ENCODE measurements at regions not wholly inside any gene's neighbourhood (a gene's known extent, or its start where the extent isn't known, plus 50 kb on each side); places are given as distances from the start of the nearest gene placed in this dataset.
"Not testable (repeated sequence)": the region's sequence is repeated elsewhere in the genome, so short reads cannot be mapped to it uniquely, and the experiment has no call there.

DNA sequence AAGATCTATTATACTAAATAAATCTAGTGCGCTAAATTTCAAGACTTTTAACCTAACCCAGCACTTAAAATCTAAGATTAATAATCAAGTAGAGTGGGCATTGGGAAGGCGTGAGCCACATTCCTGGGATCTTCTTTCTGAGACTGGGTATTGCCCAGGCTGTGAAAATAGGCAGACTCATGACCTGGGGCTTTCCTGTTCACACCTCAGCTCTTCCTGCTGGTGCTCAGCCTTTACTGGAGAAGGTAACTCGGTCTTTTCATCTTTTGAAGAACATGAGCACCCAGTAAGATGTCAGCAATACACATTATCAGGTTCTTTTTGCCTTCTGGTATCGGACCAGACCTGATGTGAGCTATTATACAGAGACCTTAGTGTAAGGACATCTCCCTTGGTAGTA lies 500.5 kb downstream of the PLCL1 start:
- DNase-seq = no peak
- Mint-ChIP-seq H3K27me3 (peaks cover 15% of the 10 kb centered on the region), H3K4me3 (no peak overlapping the region), H3K9me3 (no peaks in the 10 kb centered on the region), H3K36me3 (no peaks in the 10 kb centered on the region), H3K27ac (no peak overlapping the region), H3K4me1 (no peaks in the 10 kb centered on the region)
- CTCF ChIA-PET = interaction anchor here (1.4 kb wide), 1 partner anchor 1184 kb away, joined by 3 read pairs; no protein-coding TSS in a partner anchor

GRCh38 chr2:198297350-198297749 lies 493.0 kb downstream of the PLCL1 start:
- H3K4me1 Mint-ChIP-seq = no peaks in the 10 kb centered on the region
- no peaks in the 10 kb centered on the region for H3K36me3 Mint-ChIP-seq
- no peak overlapping the region for H3K27ac Mint-ChIP-seq
- no peaks in the 10 kb centered on the region for H3K9me3 Mint-ChIP-seq
- H3K4me3 Mint-ChIP-seq = no peak overlapping the region
- H3K27me3 Mint-ChIP-seq = peaks cover 20% of the 10 kb centered on the region
- CTCF ChIA-PET = interaction anchor here (0.6 to 2.9 kb wide), 24 partner anchors 12 to 1171 kb away, joined by 3 to 12 read pairs (median 4); partner anchors contain the start of gene PLCL1
- no peak for DNase-seq

DNA sequence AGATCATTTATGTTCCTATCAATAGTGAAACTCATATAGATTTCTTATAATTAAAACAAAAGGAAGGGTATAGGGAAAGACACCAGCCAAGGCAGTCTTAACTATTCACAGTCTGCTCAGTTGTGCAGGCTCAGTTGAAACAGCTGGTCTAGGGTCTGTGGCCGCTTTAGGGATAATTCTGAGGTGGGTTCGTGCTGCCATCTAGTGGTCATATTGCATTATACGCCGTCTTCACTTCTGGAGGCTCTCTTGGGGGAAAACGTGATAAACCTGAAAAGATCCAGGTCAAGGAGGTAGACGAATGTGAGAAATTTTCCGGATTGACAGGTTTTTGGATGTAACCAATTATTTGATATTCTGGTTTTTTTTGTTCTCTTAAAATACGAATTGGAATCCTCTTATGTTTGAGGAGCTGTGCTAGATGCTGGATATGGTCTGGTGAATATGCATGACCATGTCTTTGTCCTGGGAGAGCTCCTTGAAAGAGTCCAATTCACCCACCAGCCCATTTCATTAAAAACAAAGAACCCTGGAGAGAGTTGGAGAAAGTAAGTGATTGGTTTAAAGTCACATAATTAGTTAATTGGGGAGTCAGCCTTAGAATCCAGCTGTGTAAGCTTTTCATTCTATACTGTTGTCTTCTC lies 492.4 kb downstream of the PLCL1 start:
- H3K4me3 Mint-ChIP-seq = no peak overlapping the region
- peak; percentile 65 for DNase-seq

DNA sequence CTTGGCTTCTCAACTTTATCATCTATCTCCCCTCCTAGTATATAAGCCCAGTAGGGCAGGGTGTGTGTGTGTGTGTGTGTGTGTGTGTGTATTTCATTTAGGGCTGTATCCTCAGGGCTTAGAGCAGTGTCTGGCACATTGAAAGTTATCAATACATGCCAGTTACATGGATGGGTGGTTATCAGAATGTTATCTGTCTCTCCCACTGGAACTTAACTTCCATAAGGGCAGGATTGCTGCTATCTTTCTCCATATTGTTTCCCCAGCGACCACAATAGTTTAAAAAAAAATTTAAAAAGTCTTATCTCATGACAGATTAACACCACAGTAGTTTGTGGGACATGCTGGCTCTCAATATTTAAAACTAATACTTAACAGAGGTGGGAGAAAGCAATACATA lies 488.9 kb downstream of the PLCL1 start:
- DNase-seq = no peak
- no peaks in the 10 kb centered on the region for H3K36me3 Mint-ChIP-seq
- no peaks in the 10 kb centered on the region for H3K9me3 Mint-ChIP-seq
- no peak overlapping the region for H3K27ac Mint-ChIP-seq
- peaks cover 24% of the 10 kb centered on the region for H3K27me3 Mint-ChIP-seq
- no peak overlapping the region for H3K4me3 Mint-ChIP-seq
- no peaks in the 10 kb centered on the region for H3K4me1 Mint-ChIP-seq
- CTCF ChIA-PET = no interaction called here

More for the DNA sequence above, 492.4 kb downstream of the PLCL1 start:
- CTCF ChIA-PET = interaction anchor here (0.6 to 2.9 kb wide), 27 partner anchors 13 to 1172 kb away, joined by 3 to 12 read pairs (median 3); partner anchors contain the start of gene PLCL1
- Mint-ChIP-seq H3K27ac (no peak overlapping the region), H3K27me3 (peaks cover 24% of the 10 kb centered on the region), H3K36me3 (no peaks in the 10 kb centered on the region), H3K4me1 (no peaks in the 10 kb centered on the region), H3K9me3 (no peaks in the 10 kb centered on the region)

DNA sequence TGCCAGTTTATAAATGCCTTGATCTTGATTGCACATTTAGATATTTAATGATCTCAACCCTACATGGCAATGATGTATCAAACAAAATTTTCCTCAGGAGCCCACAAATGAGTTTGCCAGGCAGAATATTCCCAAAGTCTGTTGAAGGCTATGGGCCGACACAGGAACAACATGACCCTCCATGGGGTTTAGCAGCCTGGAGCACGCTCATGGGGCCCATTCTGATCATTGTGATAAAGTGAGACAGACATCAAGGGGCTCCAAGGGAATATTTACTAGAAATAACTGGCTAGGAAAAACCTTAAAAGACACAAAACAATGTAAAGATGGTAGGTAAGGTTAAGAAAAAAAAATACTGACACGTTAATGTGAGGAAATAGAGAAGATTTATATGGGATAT lies 485.4 kb downstream of the PLCL1 start:
- peaks cover 37% of the 10 kb centered on the region for H3K27me3 Mint-ChIP-seq
- H3K4me1 Mint-ChIP-seq = no peaks in the 10 kb centered on the region
- no peak overlapping the region for H3K4me3 Mint-ChIP-seq
- no peaks in the 10 kb centered on the region for H3K36me3 Mint-ChIP-seq
- CTCF ChIA-PET = interaction anchor here (1.5 kb wide), 1 partner anchor 10 kb away, joined by 3 read pairs; no protein-coding TSS in a partner anchor
- no peak for DNase-seq
- no peak overlapping the region for H3K27ac Mint-ChIP-seq
- no peaks in the 10 kb centered on the region for H3K9me3 Mint-ChIP-seq

GRCh38 chr2:198287706-198288105 lies 483.3 kb downstream of the PLCL1 start:
- H3K27me3 Mint-ChIP-seq = peaks cover 34% of the 10 kb centered on the region
- CTCF ChIA-PET = no interaction called here

DNA sequence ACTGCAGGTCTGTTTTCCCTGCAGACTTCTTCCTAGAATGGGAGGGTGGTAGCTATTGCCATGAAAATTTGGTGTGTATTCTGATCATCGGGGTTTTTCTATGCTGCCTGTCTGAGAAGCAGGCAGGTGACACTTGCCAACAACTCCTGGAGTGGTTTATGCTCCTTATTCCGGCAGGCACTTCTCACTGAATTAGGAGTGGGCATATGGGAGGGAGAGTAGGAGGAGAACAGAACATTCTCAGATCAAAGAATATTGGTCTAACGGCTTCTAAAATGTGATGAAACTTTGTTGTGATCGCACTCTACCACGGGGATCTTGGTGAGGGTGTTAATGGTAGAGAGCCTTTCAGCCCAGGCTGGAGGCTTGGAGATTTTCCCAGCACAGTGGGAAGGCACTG lies 480.8 kb downstream of the PLCL1 start:
- Mint-ChIP-seq H3K4me3 (no peak overlapping the region), H3K4me1 (no peaks in the 10 kb centered on the region), H3K9me3 (no peaks in the 10 kb centered on the region), H3K36me3 (no peaks in the 10 kb centered on the region), H3K27ac (no peak overlapping the region), H3K27me3 (peaks cover 35% of the 10 kb centered on the region)
- DNase-seq = no peak
- CTCF ChIA-PET = no interaction called here

More at GRCh38 chr2:198287706-198288105, 483.3 kb downstream of the PLCL1 start:
- no peaks in the 10 kb centered on the region for H3K4me1 Mint-ChIP-seq
- H3K36me3 Mint-ChIP-seq = no peaks in the 10 kb centered on the region
- no peaks in the 10 kb centered on the region for H3K9me3 Mint-ChIP-seq
- no peak overlapping the region for H3K4me3 Mint-ChIP-seq
- no peak for DNase-seq
- H3K27ac Mint-ChIP-seq = no peak overlapping the region

DNA sequence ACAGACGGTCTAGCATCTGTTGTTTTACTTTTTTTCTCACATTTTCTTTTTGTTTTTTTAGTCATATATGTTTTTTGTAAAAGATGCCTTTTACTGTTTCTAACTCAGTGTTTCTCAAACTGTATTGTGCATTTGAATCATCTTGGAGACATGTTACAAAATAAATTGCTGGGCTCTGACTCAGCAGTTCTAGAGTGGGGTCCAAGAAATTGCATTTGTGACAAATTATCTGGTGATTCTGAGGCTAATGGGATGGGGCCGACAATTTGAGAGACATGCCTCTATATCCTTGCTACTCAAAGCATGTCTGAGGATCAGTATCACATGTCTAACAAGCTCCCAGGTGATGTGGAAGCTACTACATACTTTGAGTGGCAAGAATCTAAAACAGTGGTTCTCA lies 478.8 kb downstream of the PLCL1 start:
- DNase-seq = no peak
- Mint-ChIP-seq H3K9me3 (no peaks in the 10 kb centered on the region), H3K27ac (no peak overlapping the region), H3K27me3 (peaks cover 35% of the 10 kb centered on the region), H3K4me1 (no peaks in the 10 kb centered on the region), H3K36me3 (no peaks in the 10 kb centered on the region), H3K4me3 (no peak overlapping the region)
- CTCF ChIA-PET = interaction anchor here (0.7 kb wide), 1 partner anchor 14 kb away, joined by 3 read pairs; no protein-coding TSS in a partner anchor

- Mint-ChIP-seq H3K9me3 (no peaks in the 10 kb centered on the region), H3K4me1 (no peaks in the 10 kb centered on the region), H3K4me3 (no peak overlapping the region), H3K36me3 (no peaks in the 10 kb centered on the region), H3K27me3 (peaks cover 31% of the 10 kb centered on the region), H3K27ac (no peak overlapping the region)
- no peak for DNase-seq
- CTCF ChIA-PET = no interaction called here
These were observed 477.7 kb downstream of the PLCL1 start for GRCh38 chr2:198282061-198282460.

DNA sequence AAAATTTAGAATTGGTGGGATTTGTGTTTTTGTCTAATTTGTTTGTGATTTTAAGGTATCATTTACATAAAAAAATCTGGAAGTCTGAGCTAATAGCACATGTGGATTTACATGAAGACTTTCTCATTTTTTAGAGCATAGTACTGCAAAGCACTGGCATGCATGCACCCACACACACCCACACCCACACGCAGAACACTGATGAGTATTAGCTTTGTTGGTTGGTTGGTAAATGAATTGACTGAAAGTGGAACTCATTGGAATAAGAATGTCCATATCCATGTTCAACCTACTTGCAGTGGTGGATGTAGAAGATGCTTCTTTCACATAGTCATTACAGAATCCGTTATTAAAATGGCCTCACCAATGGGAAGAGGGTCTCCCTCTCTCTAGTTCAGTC lies 475.8 kb downstream of the PLCL1 start:
- Mint-ChIP-seq H3K4me1 (no peaks in the 10 kb centered on the region), H3K27ac (no peak overlapping the region), H3K9me3 (no peaks in the 10 kb centered on the region), H3K4me3 (no peak overlapping the region), H3K27me3 (peaks cover 18% of the 10 kb centered on the region), H3K36me3 (no peaks in the 10 kb centered on the region)
- DNase-seq = no peak
- CTCF ChIA-PET = interaction anchor here (1.3 kb wide), 1 partner anchor 17 kb away, joined by 3 read pairs; no protein-coding TSS in a partner anchor

GRCh38 chr2:198279026-198279425 lies 474.6 kb downstream of the PLCL1 start:
- no peak overlapping the region for H3K27ac Mint-ChIP-seq
- no peak overlapping the region for H3K4me3 Mint-ChIP-seq
- no peaks in the 10 kb centered on the region for H3K4me1 Mint-ChIP-seq
- H3K36me3 Mint-ChIP-seq = no peaks in the 10 kb centered on the region
- no peaks in the 10 kb centered on the region for H3K9me3 Mint-ChIP-seq
- CTCF ChIA-PET = interaction anchor here (1.2 to 2.9 kb wide), 2 partner anchors 17 to 151 kb away, joined by 3 to 8 read pairs; no protein-coding TSS in a partner anchor
- H3K27me3 Mint-ChIP-seq = peaks cover 9% of the 10 kb centered on the region
- DNase-seq = no peak

- Mint-ChIP-seq H3K4me1 (no peaks in the 10 kb centered on the region), H3K4me3 (no peak overlapping the region), H3K27ac (no peak overlapping the region), H3K27me3 (peaks cover 9% of the 10 kb centered on the region), H3K36me3 (no peaks in the 10 kb centered on the region), H3K9me3 (no peaks in the 10 kb centered on the region)
- CTCF ChIA-PET = interaction anchor here (2.9 kb wide), 1 partner anchor 19 kb away, joined by 8 read pairs; no protein-coding TSS in a partner anchor
- no peak for DNase-seq
These were observed 472.8 kb downstream of the PLCL1 start for GRCh38 chr2:198277181-198277580.

DNA sequence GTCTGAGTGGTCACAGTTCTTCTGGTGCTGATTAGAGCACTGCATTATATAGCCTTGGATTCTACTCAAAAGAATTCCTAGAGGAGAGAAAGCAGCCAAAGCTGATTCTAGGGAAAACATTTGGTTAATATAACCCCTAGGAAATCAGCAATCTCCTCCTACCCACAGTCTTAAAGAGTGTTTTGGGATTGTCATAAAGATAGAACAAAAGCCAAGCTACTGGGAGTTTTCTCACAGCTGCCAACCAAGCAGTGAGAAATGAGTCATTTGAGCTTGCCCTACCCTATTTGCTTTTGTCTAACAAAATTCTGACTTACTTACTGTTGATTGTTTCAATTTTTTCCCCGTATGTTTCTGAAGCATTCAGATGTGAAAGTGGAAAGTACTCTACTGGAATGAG lies 469.3 kb downstream of the PLCL1 start:
- Mint-ChIP-seq H3K36me3 (no peaks in the 10 kb centered on the region), H3K4me3 (no peak overlapping the region), H3K27me3 (no peaks in the 10 kb centered on the region), H3K9me3 (no peaks in the 10 kb centered on the region), H3K27ac (no peak overlapping the region), H3K4me1 (no peaks in the 10 kb centered on the region)
- CTCF ChIA-PET = interaction anchor here (1.4 kb wide), 1 partner anchor 24 kb away, joined by 3 read pairs; no protein-coding TSS in a partner anchor
- DNase-seq = no peak

DNA sequence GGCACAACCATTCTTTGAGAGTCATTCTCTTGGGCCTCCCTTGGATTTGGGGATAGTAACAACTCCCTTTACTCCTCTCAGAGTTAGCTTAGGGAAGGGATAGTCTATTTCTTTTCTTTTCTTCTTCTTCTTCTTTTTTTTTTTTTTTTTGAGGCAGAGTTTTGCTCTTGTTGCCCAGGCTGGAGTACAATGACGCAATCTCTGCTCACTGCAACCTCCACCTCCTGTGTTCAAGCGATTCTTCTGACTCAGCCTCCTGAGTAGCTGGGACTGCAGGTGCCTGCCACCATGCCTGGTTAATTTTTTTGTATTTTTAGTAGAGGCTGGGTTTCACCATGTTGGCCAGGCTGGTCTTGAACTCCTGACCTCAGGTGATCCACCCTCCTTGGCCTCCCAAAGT lies 465.8 kb downstream of the PLCL1 start:
- DNase-seq, H3K27me3 Mint-ChIP-seq, H3K9me3 Mint-ChIP-seq, H3K36me3 Mint-ChIP-seq, H3K27ac Mint-ChIP-seq, H3K4me3 Mint-ChIP-seq, CTCF ChIA-PET, H3K4me1 Mint-ChIP-seq: not testable (repeated sequence)

- DNase-seq = no peak
- H3K4me3 Mint-ChIP-seq = no peak overlapping the region
- no peaks in the 10 kb centered on the region for H3K9me3 Mint-ChIP-seq
- no peaks in the 10 kb centered on the region for H3K4me1 Mint-ChIP-seq
- no peak overlapping the region for H3K27ac Mint-ChIP-seq
- CTCF ChIA-PET = interaction anchor here (0.5 kb wide), 1 partner anchor 524 kb away, joined by 3 read pairs; no protein-coding TSS in a partner anchor
- H3K36me3 Mint-ChIP-seq = no peaks in the 10 kb centered on the region
- peaks cover 3% of the 10 kb centered on the region for H3K27me3 Mint-ChIP-seq
These were observed 464.1 kb downstream of the PLCL1 start for GRCh38 chr2:198268519-198268918.

All from activated naive CD4-positive, alpha-beta T cell treated with anti-CD3 and anti-CD28 coated beads, Interleukin-2, amount 10 ng/mL, durations not matched to agents 7 days and 5 days (primary cell).